GM23338 (cell line): ENCODE measurements at regions not wholly inside any gene's neighbourhood (a gene's known extent, or its start where the extent isn't known, plus 50 kb on each side); places are given as distances from the start of the nearest gene placed in this dataset.
"Not testable (repeated sequence)": the region's sequence is repeated elsewhere in the genome, so short reads cannot be mapped to it uniquely, and the experiment has no call there.

Source experiments
- ATAC-seq: fragments of 200-7000 bp; cut with Tn5 transposase; 3 replicates; pipeline ENCODE4 v1.9.1; 2020
- DNase-seq: peaks from one replicate; pipeline ENCODE4 v3.0.0-alpha.2; 2015; ENCODE audit warnings: low spot score
- H2AFZ ChIP-seq: fragments of 200-600 bp; sonication (generic); 2 replicates; pipeline ENCODE4 v1.8.0; 2016; ENCODE audit warnings: antibody characterized with exemption, mild to moderate bottlenecking, moderate library complexity
- H3F3A ChIP-seq: fragments of 200-600 bp; sonication (generic); replicated peaks from 2 replicates; pipeline ENCODE4 v1.8.0; 2017; ENCODE audit warnings: antibody characterized with exemption, mixed run types, low read depth
- H3K27ac ChIP-seq: fragments of 200-600 bp; sonication (generic); 2 replicates; pipeline ENCODE4 v1.6.1; 2016; ENCODE audit warnings: low read depth
- H3K27me3 ChIP-seq: fragments of 200-600 bp; sonication (generic); 2 replicates; pipeline ENCODE4 v1.8.0; 2016; ENCODE audit warnings: mild to moderate bottlenecking, mixed run types, moderate library complexity; ENCODE audit not compliant: insufficient read depth
- H3K36me3 ChIP-seq: fragments of 200-600 bp; sonication (generic); 2 replicates; pipeline ENCODE4 v1.8.0; 2016; ENCODE audit warnings: mild to moderate bottlenecking; ENCODE audit not compliant: insufficient read depth
- H3K4me1 ChIP-seq: fragments of 200-600 bp; sonication (generic); 2 replicates; pipeline ENCODE4 v1.8.0; 2016; ENCODE audit warnings: mild to moderate bottlenecking, moderate library complexity; ENCODE audit not compliant: insufficient read depth
- H3K4me2 ChIP-seq: fragments of 200-600 bp; sonication (generic); 2 replicates; pipeline ENCODE4 v1.7.1; 2017; ENCODE audit warnings: mixed run types
- H3K4me3 ChIP-seq: fragments of 200-600 bp; sonication (generic); 2 replicates; pipeline ENCODE4 v1.6.1; 2016; ENCODE audit warnings: mixed run types
- H3K79me2 ChIP-seq: fragments of 200-600 bp; sonication (generic); replicated peaks from 2 replicates; pipeline ENCODE4 v1.8.0; 2017; ENCODE audit warnings: mild to moderate bottlenecking; ENCODE audit not compliant: insufficient read depth
- H3K9me2 ChIP-seq: fragments of 200-600 bp; sonication (generic); 2 replicates; pipeline ENCODE4 v1.8.0; 2017; ENCODE audit not compliant: insufficient read depth
- H4K20me1 ChIP-seq: fragments of 200-600 bp; sonication (generic); replicated peaks from 2 replicates; pipeline ENCODE4 v1.8.0; 2017; ENCODE audit warnings: mild to moderate bottlenecking; ENCODE audit not compliant: insufficient read depth
- H3K27ac Mint-ChIP-seq: 2 replicates; pipeline ENCODE4 v1.8.0; 2020; ENCODE audit warnings: inconsistent platforms, mild to moderate bottlenecking, moderate library complexity, mixed read lengths
- H3K27me3 Mint-ChIP-seq: 3 replicates; pipeline ENCODE4 v1.8.0; 2022; ENCODE audit warnings: low read depth, mild to moderate bottlenecking, moderate library complexity, mixed read lengths, inconsistent platforms; ENCODE audit not compliant: insufficient read depth, poor library complexity
- H3K36me3 Mint-ChIP-seq: 3 replicates; pipeline ENCODE4 v1.8.0; 2021; ENCODE audit warnings: low read depth, mild to moderate bottlenecking, inconsistent platforms, moderate library complexity, mixed read lengths
- H3K4me1 Mint-ChIP-seq: 3 replicates; pipeline ENCODE4 v1.8.0; 2020; ENCODE audit warnings: mild to moderate bottlenecking, inconsistent platforms, mixed read lengths
- H3K4me3 Mint-ChIP-seq: 3 replicates; pipeline ENCODE4 v1.8.0; 2021; ENCODE audit warnings: moderate library complexity, mild to moderate bottlenecking, inconsistent platforms, mixed read lengths
- H3K9me3 Mint-ChIP-seq: 3 replicates; pipeline ENCODE4 v1.8.0; 2020; ENCODE audit warnings: moderate library complexity, mild to moderate bottlenecking, inconsistent platforms, mixed read lengths
- JUNB ChIP-seq: IDR thresholded peaks from one replicate; pipeline ENCODE4 v1.6.1; 2016; ENCODE audit warnings: antibody characterized with exemption; ENCODE audit not compliant: unreplicated experiment
- TF ChIP-seq, protein P1 (sequence below): fragments of 250-450 bp; sonication (Bioruptor Pico); IDR thresholded peaks from 2 replicates; pipeline ENCODE4 v1.5.0; 2020; ENCODE audit warnings: mild to moderate bottlenecking, moderate library complexity
- TF ChIP-seq, protein P2 (sequence below), 2 experiments: fragments of 200-600 bp in 1 of 2; sonication (generic) in 1 of 2; conservative IDR thresholded peaks; 2 replicates each; pipeline versions ENCODE4 v1.5.1 to v1.6.1; 2016 to 2017; ENCODE audit warnings: antibody characterized with exemption in 2 of 2, low read depth in 2 of 2, mild to moderate bottlenecking in 2 of 2, moderate library complexity in 1 of 2

DNA sequence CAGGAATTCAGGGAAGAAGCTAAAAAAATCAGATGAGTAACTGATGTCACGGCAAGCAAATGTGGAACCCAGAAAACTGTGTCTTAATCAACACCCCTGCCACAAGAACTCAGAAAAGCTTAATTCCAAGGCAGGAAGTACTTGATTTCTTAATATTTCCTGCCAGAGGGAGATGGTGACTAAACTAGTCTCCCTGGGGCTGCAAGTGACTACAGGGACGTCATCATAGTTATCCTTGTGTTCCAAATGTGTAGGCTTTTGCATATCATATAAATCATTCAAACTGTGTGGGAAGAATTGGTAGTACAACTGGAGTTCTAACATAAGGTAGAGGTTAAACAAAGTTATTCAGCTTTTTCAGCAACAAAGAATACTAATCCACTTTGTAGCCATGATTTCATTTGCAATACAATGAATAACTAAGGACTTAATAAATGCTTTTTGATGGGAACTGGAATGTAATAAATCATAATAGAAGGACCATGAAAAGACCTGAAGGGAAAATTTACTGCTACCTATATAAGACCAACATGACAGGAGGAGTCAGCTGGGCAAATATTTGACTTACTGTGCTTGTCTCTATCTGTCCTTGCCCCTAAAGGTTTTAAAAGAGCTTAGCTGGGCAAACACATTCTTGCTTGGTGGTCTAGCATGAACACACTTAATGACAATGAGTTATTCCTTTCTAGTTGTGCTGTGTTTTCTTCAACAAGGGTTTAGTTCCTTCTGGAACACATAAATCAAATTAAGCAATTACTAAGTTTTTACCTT lies 76.0 kb upstream of the NECTIN3 start (continued):
- TF ChIP-seq, protein P1, sequence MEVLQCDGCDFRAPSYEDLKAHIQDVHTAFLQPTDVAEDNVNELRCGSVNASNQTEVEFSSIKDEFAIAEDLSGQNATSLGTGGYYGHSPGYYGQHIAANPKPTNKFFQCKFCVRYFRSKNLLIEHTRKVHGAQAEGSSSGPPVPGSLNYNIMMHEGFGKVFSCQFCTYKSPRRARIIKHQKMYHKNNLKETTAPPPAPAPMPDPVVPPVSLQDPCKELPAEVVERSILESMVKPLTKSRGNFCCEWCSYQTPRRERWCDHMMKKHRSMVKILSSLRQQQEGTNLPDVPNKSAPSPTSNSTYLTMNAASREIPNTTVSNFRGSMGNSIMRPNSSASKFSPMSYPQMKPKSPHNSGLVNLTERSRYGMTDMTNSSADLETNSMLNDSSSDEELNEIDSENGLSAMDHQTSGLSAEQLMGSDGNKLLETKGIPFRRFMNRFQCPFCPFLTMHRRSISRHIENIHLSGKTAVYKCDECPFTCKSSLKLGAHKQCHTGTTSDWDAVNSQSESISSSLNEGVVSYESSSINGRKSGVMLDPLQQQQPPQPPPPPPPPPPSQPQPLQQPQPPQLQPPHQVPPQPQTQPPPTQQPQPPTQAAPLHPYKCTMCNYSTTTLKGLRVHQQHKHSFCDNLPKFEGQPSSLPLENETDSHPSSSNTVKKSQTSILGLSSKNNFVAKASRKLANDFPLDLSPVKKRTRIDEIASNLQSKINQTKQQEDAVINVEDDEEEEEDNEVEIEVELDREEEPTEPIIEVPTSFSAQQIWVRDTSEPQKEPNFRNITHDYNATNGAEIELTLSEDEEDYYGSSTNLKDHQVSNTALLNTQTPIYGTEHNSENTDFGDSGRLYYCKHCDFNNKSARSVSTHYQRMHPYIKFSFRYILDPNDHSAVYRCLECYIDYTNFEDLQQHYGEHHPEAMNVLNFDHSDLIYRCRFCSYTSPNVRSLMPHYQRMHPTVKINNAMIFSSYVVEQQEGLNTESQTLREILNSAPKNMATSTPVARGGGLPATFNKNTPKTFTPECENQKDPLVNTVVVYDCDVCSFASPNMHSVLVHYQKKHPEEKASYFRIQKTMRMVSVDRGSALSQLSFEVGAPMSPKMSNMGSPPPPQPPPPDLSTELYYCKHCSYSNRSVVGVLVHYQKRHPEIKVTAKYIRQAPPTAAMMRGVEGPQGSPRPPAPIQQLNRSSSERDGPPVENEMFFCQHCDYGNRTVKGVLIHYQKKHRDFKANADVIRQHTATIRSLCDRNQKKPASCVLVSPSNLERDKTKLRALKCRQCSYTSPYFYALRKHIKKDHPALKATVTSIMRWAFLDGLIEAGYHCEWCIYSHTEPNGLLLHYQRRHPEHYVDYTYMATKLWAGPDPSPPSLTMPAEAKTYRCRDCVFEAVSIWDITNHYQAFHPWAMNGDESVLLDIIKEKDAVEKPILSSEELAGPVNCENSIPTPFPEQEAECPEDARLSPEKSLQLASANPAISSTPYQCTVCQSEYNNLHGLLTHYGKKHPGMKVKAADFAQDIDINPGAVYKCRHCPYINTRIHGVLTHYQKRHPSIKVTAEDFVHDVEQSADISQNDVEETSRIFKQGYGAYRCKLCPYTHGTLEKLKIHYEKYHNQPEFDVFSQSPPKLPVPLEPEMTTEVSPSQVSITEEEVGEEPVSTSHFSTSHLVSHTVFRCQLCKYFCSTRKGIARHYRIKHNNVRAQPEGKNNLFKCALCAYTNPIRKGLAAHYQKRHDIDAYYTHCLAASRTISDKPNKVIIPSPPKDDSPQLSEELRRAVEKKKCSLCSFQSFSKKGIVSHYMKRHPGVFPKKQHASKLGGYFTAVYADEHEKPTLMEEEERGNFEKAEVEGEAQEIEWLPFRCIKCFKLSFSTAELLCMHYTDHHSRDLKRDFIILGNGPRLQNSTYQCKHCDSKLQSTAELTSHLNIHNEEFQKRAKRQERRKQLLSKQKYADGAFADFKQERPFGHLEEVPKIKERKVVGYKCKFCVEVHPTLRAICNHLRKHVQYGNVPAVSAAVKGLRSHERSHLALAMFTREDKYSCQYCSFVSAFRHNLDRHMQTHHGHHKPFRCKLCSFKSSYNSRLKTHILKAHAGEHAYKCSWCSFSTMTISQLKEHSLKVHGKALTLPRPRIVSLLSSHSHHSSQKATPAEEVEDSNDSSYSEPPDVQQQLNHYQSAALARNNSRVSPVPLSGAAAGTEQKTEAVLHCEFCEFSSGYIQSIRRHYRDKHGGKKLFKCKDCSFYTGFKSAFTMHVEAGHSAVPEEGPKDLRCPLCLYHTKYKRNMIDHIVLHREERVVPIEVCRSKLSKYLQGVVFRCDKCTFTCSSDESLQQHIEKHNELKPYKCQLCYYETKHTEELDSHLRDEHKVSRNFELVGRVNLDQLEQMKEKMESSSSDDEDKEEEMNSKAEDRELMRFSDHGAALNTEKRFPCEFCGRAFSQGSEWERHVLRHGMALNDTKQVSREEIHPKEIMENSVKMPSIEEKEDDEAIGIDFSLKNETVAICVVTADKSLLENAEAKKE (CRISPR knock-in tag) = no peak
- no peak for TF ChIP-seq JUNB

DNA sequence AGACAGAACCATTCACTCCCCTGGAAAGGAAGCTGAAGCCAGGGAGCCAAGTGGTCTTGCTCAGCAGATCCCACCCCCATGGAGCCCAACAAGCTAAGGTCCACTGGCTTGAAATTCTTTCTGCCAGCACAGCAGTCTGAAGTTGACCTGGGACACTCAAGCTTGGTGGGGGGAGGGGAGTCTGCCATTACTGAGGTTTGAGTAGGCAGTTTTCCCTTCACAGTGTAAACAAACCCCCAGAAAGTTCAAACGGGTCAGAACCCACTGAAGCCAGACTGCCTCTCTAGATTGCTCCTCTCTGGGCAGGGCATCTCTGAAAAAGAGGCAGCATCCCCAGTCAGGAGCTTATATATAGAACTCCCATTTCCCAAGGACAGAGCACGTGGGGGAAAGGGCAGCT lies 72.8 kb upstream of the NECTIN3 start:
- H3K36me3 ChIP-seq, H3K4me3 ChIP-seq, H3K27me3 ChIP-seq, H3K27me3 Mint-ChIP-seq, ATAC-seq, H3K4me1 Mint-ChIP-seq, H3K4me1 ChIP-seq, H4K20me1 ChIP-seq, H3K4me2 ChIP-seq, H3F3A ChIP-seq, H3K27ac ChIP-seq, H3K79me2 ChIP-seq, H3K9me2 ChIP-seq, H3K27ac Mint-ChIP-seq, H3K4me3 Mint-ChIP-seq, DNase-seq, H2AFZ ChIP-seq: not testable (repeated sequence)
- H3K36me3 Mint-ChIP-seq = peaks cover 46% of the 10 kb centered on the region
- peaks cover 38% of the 10 kb centered on the region for H3K9me3 Mint-ChIP-seq

DNA sequence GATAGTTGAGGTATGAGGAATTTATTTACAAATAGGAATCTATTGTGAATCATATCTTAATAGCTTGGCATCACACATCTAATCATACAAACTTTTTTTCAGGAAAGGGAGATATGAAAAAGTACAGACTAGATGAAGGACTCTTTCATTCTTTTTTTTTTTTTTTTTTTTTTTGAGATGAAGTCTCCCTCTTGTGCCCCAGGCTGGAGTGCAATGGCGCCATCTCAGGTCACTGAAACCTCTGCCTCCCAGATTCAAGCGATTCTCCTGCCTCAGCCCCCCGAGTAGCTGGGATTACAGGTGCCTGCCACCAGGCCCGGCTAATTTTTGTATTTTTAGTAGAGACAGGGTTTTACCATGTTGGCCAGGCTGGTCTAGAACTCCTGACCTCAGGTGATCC lies 65.1 kb upstream of the NECTIN3 start:
- Mint-ChIP-seq H3K9me3 (peaks cover 26% of the 10 kb centered on the region), H3K36me3 (peaks cover 27% of the 10 kb centered on the region)
- not testable (repeated sequence) for H2AFZ ChIP-seq, H3K4me3 Mint-ChIP-seq, ATAC-seq, H3K27ac Mint-ChIP-seq, H3K4me1 ChIP-seq, H3K4me2 ChIP-seq, H4K20me1 ChIP-seq, H3K79me2 ChIP-seq, H3K27me3 Mint-ChIP-seq, H3K4me1 Mint-ChIP-seq, H3K36me3 ChIP-seq, H3F3A ChIP-seq, H3K4me3 ChIP-seq, H3K27me3 ChIP-seq, H3K27ac ChIP-seq, H3K9me2 ChIP-seq
- TF ChIP-seq, protein P2, sequence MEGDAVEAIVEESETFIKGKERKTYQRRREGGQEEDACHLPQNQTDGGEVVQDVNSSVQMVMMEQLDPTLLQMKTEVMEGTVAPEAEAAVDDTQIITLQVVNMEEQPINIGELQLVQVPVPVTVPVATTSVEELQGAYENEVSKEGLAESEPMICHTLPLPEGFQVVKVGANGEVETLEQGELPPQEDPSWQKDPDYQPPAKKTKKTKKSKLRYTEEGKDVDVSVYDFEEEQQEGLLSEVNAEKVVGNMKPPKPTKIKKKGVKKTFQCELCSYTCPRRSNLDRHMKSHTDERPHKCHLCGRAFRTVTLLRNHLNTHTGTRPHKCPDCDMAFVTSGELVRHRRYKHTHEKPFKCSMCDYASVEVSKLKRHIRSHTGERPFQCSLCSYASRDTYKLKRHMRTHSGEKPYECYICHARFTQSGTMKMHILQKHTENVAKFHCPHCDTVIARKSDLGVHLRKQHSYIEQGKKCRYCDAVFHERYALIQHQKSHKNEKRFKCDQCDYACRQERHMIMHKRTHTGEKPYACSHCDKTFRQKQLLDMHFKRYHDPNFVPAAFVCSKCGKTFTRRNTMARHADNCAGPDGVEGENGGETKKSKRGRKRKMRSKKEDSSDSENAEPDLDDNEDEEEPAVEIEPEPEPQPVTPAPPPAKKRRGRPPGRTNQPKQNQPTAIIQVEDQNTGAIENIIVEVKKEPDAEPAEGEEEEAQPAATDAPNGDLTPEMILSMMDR (conservative IDR thresholded peaks at IDR 0.05; ENCODE audit: low read depth in 2 of 2) = peak; percentile 60
- peak; percentile 52 for DNase-seq
